ENCODE measurements at regions not wholly inside any gene's neighbourhood (a gene's known extent, or its start where the extent isn't known, plus 50 kb on each side); places are given as distances from the start of the nearest gene placed in this dataset.

DNA sequence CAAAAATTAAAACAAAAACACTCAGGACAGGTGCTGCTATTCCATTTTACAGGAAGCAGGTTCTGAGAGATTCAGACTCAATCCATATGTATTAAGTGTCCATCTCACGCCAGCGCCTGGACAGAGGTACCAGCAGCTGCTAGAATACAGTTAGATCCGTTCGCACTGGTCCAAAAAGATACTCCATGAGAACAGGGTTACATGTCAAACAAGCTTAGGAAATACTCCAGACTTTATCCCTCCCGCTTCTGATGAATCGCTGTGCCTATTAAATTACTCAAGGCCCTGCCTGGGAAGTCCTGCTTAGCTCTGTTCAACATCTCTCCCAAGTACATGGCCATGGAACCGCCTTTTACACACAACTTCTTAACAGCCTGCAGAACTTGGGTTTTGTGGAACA lies 50.2 kb upstream of the SLC35C1 start:
- in situ Hi-C loops (cut with MboI; ENCODE audit: low sequenced_read_pairs) = no loop called here

DNA sequence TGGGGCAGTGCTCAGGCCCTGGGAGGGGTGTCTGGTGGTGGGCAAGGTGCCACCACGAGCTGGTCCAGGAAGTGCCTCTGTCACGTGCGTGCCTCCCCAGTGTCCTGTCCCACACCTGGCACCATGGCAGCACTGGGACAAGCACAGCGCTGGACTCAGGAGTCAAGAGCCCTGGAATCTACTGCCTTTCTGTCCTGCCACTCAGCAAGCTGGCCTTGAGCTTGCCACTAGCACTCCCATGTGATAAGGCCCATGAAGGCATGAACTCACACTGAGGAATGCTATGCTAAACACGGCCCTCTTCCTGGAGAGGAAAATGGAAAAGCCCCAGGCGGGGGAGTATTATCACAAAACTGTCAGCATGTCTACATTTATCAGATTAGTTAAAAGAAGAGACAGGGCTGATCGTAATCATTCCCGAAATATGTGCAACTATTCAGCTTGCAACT lies 50.7 kb upstream of the SLC35C1 start:
- in situ Hi-C loops (cut with MboI; ENCODE audit: low sequenced_read_pairs) = no loop called here

DNA sequence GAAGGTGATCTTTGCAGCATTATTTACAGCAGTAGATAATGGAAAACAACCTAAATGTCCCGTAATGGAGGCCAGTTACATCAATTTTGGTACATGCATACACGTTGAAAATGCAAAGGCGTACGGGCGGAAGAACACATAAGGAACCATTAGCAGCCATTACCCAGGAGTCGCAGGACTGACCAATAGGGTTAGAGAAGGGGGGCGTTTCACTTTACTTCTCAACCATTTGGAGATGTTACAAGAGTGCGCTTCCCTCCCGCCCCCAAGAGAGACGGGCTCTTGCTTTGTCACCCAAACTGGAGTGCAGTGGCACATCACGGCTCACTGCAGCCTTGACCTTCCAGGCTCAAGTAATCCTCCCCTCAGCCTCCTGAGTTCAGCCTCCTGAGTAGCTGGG lies 52.8 kb upstream of the SLC35C1 start:
- in situ Hi-C loops (cut with MboI; ENCODE audit: low sequenced_read_pairs) = no loop called here

DNA sequence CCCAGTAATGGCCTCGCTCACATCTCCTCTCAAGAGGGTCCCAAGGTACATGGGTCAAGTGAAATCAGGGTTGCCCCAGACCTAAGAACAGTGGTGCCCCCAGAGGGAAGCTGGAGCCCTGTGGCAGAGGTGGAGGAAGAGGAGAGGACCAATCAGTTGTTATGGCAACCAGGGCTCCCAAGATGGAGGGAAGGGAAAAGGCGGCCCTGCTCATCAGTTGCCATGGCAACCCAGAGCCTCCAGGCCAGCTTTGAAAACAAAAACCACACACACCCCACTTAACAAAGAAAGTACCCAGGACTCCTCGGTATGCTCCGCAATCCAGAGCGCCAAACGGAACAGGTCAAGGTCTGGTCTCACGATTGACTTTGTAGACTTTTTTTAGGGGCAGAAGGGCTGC lies 53.5 kb upstream of the SLC35C1 start:
- in situ Hi-C loops (cut with MboI; ENCODE audit: low sequenced_read_pairs) = no loop called here

DNA sequence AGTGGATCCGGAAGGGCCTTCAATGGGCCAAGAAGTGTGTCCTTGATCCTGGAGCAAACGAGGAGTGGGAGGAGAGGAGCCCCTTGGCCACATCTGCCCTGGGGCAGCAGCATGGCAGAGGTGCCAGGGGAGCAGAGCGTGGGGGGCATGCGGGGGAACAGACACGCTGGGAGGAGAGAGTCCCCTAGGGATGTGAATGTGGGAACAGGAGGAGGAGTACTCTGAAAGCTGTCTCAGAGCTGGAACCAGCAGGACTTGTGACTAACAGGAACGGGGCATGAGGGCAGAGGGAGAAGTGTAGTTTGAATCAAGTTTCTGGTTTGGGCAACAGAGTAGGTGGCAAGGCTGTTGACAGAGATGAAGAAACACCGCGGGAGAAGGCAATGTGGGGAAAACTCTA lies 54.5 kb upstream of the SLC35C1 start:
- in situ Hi-C loops (cut with MboI; ENCODE audit: low sequenced_read_pairs) = no loop called here

DNA sequence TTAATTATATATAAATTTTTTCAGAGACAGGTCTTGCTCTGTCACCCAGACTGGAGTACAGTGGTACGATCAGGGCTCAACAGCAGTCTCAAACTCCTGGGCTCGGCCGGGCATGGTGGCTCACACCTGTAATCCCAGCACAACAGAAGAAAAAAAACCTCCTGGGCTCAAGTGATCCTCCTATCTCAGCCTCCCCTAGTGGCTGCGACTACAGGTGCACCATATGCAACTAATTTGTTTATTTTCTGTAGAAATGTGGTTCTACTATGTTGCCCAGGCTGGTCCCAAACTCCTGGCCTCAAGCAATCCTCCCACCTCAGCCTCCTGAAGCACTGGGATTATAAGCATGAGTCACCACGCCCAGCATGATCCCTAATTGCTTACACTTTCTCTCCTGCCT lies 56.1 kb upstream of the SLC35C1 start:
- in situ Hi-C loops (cut with MboI; ENCODE audit: low sequenced_read_pairs) = no loop called here

DNA sequence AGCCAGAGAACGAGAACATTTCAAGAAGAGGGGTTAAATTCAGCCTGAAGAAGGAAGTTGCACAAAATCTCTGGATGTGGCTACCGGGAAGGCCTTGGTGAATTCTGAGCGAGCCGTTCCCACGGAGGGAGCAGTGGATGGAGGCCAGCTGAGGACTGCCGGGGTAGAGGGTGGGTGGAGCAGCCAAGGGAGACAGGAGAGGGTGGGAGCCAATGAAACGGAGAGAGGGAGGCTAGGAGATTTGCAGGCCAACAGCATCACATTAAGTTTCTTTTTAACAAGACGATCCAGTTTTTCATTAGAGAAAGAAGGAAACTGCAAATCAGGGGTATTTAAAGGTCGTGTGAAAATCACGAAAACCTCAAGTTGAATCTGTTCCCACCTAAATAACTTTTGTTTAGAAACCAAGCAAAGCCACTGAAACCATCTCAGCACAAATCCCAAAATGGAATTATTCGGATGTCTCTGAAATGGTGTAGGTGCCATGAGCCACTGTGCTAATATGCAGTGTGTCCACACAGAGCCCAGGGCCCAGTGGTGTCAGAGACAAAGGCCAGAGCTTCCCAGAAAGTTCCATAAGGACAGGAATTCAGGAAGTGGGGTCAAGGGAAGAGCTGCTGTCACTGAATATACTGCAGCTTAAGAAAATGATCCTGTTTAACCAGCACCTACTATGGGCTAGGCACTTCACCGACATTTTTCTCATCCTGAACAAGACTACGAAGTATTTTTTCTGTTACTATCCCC lies 59.7 kb upstream of the SLC35C1 start:
- in situ Hi-C loops (cut with MboI; ENCODE audit: low sequenced_read_pairs) = no loop called here

DNA sequence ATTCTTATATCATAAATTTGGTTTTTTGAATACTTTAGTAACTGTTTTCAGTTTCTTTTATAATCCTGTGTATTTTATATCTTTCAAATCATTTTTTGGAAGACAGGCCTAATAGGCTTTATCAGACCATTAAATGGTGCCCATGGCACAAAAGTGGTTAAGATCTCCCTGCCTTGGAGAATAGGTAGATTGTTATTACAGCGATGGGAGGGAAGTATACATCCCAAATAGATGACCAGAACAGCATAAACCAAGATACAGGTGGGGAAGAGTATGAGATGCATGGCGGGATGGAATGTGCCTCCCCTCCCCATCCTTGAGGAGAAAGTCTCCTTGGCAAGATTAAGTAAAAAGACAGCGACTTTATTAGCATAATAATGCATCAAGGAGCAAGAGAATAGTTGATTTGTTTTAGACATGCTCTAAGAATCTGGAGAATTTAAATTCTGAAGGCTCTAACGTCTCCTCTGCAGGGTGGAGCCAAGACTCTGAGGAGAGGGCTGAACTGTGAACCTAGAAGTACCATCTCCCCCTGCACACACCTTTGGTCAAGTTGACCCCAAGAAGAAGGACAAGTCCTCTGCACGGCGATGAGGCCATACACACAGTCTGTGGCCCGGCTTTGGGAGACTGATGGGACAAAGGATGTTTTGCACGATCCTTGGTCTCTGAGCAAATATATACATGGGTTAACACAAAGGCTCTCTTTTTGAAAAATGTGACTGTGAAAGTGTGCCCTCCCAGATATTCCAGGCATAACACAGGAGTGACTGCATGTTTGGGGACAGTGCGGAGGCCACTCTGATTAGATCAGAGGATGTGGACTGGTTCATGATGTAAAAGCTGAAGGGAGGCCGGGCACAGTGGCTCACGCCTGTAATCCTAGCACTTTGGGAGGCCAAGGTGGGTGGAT lies 61.1 kb upstream of the SLC35C1 start:
- in situ Hi-C loops (cut with MboI; ENCODE audit: low sequenced_read_pairs) = no loop called here

DNA sequence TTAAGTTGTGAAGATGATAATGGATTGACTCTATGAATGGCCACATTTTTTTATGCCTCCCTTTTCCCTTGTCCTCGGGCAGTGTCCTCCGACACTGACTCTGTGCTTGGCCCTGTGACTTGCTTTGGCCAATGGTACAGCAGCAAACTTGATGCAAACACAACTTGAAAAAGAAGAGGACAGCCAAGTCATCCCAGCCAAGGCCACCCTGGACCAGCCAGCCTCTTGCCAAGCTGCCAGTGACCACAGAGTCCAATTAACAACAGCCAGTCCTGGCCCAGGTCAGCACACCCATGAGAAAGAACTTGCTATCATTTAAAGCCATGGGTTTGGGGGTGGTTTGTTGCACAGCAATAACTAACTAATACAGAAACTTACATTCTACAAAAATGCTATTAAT lies 63.4 kb upstream of the SLC35C1 start:
- in situ Hi-C loops (cut with MboI; ENCODE audit: low sequenced_read_pairs) = no loop called here

DNA sequence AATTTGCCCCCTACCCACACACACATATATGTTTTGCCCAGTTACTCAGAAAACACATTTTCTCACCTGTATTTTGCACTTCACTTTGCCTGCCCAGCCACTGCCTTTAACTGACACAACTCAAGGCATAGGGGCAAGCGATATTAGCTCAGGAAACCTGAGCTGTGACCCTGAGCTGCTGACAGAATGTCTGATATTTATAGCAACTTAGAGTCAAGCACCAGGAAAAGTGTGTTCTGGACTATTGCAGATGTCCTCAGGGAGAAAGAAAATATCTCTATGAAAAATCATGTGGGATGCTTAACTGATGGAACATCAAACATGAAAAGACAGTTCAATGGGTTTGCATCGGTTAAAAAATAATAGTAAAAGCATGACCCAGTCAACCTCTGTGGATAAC lies 63.9 kb upstream of the SLC35C1 start:
- in situ Hi-C loops (cut with MboI; ENCODE audit: low sequenced_read_pairs) = no loop called here

DNA sequence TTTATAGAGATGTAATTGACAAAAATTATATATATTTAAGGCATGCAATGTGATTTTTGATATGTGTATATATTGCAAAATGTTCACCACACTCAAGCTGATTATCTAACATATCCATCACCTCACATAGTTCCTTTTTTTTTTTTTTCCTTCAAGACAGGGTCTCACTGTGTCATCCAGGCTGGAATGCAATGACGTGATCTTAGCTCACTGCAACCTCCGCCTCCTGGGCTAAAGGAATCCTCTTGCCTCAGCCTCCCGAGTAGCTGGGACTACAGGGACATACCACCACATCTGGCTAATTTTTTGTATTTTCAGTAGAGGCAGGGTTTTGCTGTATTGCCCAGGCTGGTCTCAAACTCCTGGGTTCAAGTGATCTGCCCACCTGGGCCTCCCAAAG lies 65.1 kb upstream of the SLC35C1 start:
- in situ Hi-C loops (cut with MboI; ENCODE audit: low sequenced_read_pairs) = loop anchor here (10.0 kb wide), 1 partner anchor 55 kb away; no protein-coding TSS in a partner anchor

DNA sequence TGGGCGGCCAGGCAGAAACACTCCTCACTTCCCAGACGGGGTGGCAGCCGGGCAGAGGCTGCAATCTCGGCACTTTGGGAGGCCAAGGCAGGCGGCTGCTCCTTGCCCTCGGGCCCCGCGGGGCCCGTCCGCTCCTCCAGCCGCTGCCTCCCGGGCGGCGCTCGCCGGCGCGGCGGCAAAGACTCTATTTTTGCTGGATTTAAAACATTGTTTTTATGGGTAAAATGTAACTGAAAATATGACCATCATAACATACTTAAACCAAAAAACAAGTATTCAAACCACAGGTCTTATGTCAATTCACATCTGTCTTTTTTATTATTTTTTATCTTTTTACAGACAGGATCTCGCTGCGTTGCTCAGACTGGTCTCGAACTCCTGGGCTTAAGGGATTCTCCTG lies 65.9 kb upstream of the SLC35C1 start:
- in situ Hi-C loops (cut with MboI; ENCODE audit: low sequenced_read_pairs) = loop anchor here (10.0 kb wide), 1 partner anchor 54 kb away; no protein-coding TSS in a partner anchor

DNA sequence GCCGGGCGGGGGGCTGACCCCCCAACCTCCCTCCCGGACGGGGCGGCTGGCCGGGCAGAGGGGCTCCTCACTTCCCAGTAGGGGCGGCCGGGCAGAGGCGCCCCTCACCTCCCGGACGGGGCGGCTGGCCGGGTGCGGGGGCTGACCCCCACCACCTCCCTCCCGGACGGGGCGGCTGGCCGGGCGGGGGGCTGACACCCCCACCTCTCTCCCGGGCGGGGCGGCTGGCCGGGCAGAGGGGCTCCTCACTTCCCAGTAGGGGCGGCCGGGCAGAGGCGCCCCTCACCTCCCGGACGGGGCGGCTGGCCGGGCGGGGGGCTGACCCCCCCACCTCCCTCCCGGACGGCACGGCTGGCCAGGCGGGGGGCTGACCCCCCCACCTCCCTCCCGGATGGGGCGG lies 66.8 kb upstream of the SLC35C1 start:
- in situ Hi-C loops (cut with MboI; ENCODE audit: low sequenced_read_pairs) = loop anchor here (10.0 kb wide), 1 partner anchor 53 kb away; no protein-coding TSS in a partner anchor

DNA sequence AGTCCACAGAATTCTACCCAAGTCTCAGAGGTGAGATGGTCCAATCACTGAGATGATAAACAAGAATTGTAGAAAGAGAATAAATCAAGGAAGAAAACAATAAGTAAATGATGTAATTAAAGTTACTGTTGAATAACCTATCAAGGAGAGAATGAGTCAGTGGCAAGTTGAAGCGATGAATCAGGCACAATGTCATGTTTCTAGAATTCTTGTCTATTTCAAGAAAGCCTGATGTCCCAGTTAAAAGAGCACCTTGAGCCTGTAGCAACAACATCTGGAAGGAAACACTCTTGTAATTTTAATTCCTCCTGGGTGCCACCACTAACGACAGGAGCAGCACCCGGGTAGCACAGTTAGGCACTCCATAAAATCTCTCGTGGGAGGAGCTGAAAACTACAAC lies 67.9 kb upstream of the SLC35C1 start:
- in situ Hi-C loops (cut with MboI; ENCODE audit: low sequenced_read_pairs) = loop anchor here (10.0 kb wide), 1 partner anchor 52 kb away; no protein-coding TSS in a partner anchor

DNA sequence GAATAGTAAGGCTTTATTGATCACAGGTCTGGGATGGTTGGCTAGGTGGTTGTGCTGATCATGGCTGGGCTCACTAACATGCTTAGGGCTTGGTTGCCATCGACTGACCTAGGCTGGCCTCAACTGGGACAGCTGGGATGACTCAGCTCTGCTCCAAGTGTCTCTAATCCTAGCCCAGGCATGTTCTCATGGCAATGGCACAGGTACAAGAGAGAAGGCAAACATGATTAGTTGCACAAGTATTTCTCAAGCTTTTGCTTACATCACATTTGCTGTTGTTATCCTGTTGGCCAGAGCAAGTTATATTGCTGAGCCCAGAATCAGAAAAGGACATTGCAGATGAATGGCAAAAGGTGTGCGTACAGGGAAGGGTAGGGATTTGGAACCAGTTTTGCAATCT lies 68.5 kb upstream of the SLC35C1 start:
- in situ Hi-C loops (cut with MboI; ENCODE audit: low sequenced_read_pairs) = loop anchor here (10.0 kb wide), 1 partner anchor 52 kb away; no protein-coding TSS in a partner anchor

DNA sequence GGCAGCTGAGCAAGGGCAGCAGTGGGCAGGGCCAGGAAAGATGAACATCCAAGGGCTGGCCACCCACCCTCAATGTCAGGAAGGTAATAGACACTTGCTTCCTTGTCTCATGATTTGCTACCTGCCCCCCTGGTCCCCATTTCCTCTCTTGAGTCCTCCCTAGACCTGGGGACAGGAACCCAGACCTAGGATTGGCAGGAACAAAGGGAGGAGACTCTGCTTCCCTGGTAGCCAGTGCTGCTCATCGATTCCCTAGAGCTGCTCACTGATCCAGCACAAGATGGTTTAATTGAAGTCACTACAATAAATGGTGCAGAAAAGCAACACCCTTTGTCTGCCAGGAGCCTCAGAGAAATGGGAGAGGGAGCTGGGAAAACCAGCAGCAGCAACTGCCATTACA lies 67.8 kb upstream of the CHST1 start:
- in situ Hi-C loops (cut with MboI; ENCODE audit: low sequenced_read_pairs) = loop anchor here (10.0 kb wide), 1 partner anchor 48 kb away; no protein-coding TSS in a partner anchor

DNA sequence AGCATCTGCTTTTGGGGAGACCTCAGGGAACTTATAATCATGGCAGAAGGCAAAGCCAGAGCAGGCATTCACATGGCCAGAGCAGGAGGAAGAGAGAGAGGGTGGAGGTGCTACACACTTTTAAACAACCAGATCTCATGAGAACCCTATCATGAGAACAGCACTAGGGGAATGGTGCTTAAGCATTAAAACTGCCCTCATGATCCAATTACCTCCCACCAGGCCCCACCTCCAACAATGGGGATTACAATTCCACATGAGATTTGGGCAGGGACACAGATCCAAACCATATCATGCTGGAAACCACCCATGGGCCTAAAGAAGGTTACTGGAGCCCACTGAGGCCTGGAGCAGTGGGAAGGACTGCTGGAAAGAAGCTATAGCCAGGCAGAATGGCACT lies 66.9 kb upstream of the CHST1 start:
- in situ Hi-C loops (cut with MboI; ENCODE audit: low sequenced_read_pairs) = loop anchor here (10.0 kb wide), 1 partner anchor 48 kb away; no protein-coding TSS in a partner anchor

DNA sequence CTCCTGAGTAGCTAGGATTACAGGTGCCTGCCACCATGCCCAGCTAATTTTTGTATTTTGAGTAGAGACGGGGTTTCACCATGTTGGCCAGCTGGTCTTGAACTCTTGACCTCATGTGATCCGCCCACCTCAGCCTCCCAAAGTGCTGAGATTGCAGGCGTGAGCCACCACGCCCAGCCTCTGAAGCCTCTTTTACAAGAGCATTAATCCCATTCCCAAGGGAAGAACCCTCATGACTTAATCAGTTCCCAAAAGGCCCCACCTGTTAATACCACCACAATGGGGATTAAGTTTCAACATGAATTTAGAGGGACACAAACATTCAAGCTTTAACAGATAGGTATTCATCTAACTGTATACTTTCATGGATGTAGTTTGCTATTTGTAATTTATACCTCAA lies 65.7 kb upstream of the CHST1 start:
- in situ Hi-C loops (cut with MboI; ENCODE audit: low sequenced_read_pairs) = loop anchor here (10.0 kb wide), 1 partner anchor 46 kb away; no protein-coding TSS in a partner anchor

DNA sequence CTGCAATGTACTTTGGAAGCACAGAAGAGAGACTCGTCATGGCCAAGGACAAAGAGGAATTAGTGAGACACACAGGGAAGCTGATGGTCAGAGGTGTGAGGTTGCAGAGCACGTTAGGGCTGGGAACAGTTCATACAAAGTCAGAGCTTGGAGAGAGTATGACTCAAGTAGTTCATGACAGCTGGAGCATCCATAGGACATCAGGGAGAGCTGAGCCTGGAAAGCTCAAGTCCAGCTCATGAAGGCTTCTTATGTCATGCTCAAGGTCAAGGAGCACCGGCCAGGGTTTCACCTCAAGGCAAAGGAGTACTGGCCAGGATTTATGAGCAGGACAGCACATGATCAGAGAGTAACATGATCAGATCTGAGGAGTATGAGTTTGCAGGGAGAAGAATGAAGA lies 64.6 kb upstream of the CHST1 start:
- in situ Hi-C loops (cut with MboI; ENCODE audit: low sequenced_read_pairs) = loop anchor here (10.0 kb wide), 1 partner anchor 45 kb away; no protein-coding TSS in a partner anchor

DNA sequence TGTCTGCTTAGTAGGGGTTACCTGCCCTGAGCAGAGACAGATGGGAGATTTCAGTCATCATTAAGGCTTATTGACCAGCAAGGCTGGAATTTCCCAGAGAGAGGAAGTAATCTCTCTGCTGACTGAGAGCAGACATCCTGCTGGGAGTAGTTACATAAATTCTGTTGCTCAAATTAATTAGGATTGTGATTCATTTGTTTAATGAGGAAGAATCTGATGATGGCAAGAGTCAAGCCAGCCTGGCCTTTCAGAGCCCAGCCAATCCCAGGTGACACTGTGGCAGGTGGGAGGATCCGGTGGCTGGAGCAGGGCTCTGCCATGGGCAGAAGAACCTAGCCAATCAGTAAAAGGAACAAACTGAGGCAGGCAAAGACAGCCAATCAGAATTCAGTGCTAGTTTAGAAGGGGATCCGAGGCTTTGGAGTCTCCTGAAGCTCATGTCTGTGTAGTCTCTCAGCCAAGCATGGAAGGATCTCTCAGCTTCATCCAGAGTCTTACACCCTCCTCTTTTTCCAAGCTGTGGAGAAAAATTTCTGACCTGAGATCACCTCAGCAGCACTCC lies 61.2 kb upstream of the CHST1 start:
- in situ Hi-C loops (cut with MboI; ENCODE audit: low sequenced_read_pairs) = no loop called here
